Lower lobe of right lung (tissue), 2 donors: ENCODE measurements at regions not wholly inside any gene's neighbourhood (a gene's known extent, or its start where the extent isn't known, plus 50 kb on each side); places are given as distances from the start of the nearest gene placed in this dataset.
A peak's percentile ranks its signal among the peaks of the same experiment; 100 is the strongest.

ENCODE experiments used
- ATAC-seq, 2 donors: fragments of 200-7000 bp; cut with Tn5 transposase; one replicate each; pipeline ENCODE4 v1.9.1; 2020 to 2022; ENCODE audit warnings: mild to moderate bottlenecking in 2 of 2, moderate library complexity in 2 of 2
- DNase-seq: peaks from one replicate; pipeline ENCODE4 v3.0.0-alpha.2; 2020
- H3K27ac ChIP-seq: fragments of 200-600 bp; one replicate; pipeline ENCODE4 v1.8.0; 2022
- H3K27me3 ChIP-seq: fragments of 200-600 bp; one replicate; pipeline ENCODE4 v1.8.0; 2022; ENCODE audit warnings: low read depth
- H3K36me3 ChIP-seq: fragments of 200-600 bp; one replicate; pipeline ENCODE4 v1.8.0; 2022; ENCODE audit warnings: mild to moderate bottlenecking
- H3K4me1 ChIP-seq: fragments of 200-600 bp; one replicate; pipeline ENCODE4 v1.8.0; 2022
- H3K4me3 ChIP-seq: fragments of 200-600 bp; one replicate; pipeline ENCODE4 v1.8.0; 2022; ENCODE audit warnings: mild to moderate bottlenecking
- H3K9me3 ChIP-seq: fragments of 200-600 bp; one replicate; pipeline ENCODE4 v1.8.0; 2022
- intact Hi-C: fragments of 100-400 bp; cut with DNase I; formaldehyde crosslinking; loops from one replicate; pipeline ENCODE4 v1.11.0; 2022
- TF ChIP-seq, protein P1 (sequence below): fragments of 200-600 bp; IDR thresholded peaks from one replicate; pipeline ENCODE4 v1.8.0; 2022; ENCODE audit warnings: antibody characterized with exemption, mild to moderate bottlenecking
- donor health status: DM: no; HTN: yes; CAD: no; lungs with severe emphysema.

DNA sequence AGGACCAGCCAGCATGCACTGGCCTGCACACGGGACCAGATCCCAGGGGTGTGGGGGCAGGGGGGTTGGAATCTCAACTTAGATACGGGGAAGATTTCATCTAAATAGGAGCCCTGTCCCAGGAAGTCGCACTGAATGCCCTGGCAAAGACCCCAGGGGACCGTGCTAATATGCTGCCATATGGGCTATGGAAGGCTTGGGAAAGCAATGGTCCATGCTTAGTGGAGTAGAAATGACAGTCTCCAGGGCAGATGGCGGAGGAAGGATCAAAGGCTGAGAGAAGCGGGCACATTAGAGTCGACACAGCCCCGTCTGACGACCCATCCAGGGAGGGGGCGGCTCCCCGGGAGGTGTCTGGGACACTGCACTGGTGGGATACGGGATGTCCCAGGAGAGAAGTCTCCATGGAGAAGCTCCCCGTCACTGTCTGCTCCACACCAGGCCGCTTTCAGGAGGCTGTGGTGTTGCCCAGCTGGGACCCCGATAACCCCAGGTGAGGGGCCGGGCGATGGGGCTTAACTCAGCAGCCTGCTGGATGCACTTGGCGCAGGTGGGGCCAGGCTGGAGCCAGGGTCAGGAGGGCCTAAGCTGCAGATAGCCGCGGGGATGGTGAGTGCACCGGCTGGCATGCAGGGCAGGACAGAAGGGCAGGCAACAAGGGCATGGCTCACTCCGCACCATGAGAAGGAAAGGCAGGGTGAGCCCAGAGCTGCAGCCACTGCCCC, 377.7 kb upstream of the IRX1 start:
- H3K27me3 ChIP-seq, result no peaks in the 10 kb centered on the region
- no peaks in the 10 kb centered on the region for H3K36me3 ChIP-seq
- H3K4me1 ChIP-seq, result no peaks in the 10 kb centered on the region
- no peak for DNase-seq
- no peak overlapping the region for H3K4me3 ChIP-seq
- intact Hi-C loops, result no loop called here
- TF ChIP-seq, protein P1, sequence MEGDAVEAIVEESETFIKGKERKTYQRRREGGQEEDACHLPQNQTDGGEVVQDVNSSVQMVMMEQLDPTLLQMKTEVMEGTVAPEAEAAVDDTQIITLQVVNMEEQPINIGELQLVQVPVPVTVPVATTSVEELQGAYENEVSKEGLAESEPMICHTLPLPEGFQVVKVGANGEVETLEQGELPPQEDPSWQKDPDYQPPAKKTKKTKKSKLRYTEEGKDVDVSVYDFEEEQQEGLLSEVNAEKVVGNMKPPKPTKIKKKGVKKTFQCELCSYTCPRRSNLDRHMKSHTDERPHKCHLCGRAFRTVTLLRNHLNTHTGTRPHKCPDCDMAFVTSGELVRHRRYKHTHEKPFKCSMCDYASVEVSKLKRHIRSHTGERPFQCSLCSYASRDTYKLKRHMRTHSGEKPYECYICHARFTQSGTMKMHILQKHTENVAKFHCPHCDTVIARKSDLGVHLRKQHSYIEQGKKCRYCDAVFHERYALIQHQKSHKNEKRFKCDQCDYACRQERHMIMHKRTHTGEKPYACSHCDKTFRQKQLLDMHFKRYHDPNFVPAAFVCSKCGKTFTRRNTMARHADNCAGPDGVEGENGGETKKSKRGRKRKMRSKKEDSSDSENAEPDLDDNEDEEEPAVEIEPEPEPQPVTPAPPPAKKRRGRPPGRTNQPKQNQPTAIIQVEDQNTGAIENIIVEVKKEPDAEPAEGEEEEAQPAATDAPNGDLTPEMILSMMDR, result no peak
- no peak overlapping the region for H3K27ac ChIP-seq
- ATAC-seq, result peak in 1 of 2 donors; percentile 15
- no peaks in the 10 kb centered on the region for H3K9me3 ChIP-seq

GRCh38 chr5:3217114-3217513, 378.5 kb upstream of the IRX1 start:
- intact Hi-C loops, result no loop called here
- H3K27me3 ChIP-seq, result no peaks in the 10 kb centered on the region
- H3K4me1 ChIP-seq, result no peaks in the 10 kb centered on the region
- no peaks in the 10 kb centered on the region for H3K9me3 ChIP-seq
- no peak for DNase-seq
- TF ChIP-seq, protein P1, result no peak
- H3K36me3 ChIP-seq, result no peaks in the 10 kb centered on the region
- no peak overlapping the region for H3K27ac ChIP-seq
- no peak overlapping the region for H3K4me3 ChIP-seq
- ATAC-seq, result no peak

DNA sequence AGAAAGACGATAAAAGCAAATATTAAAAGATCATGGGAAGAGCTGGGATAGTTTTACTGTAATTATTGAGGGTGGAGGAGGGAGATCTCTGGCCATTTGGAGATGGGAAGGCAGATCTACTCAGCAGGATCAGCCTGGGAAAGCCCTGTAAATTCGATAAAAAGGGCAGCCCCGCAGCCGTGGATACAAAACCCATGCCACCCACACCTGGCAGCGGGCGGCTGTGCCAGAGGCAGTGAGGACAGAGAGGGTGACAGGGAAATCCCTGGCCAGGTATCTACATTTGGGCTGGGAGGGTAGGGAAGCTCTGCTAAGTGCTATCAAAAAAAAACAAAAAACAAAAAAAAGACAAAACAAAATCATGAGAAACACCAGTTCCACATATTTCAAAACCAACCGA, 379.2 kb upstream of the IRX1 start:
- no peak overlapping the region for H3K4me3 ChIP-seq
- H3K9me3 ChIP-seq, result no peaks in the 10 kb centered on the region
- no peaks in the 10 kb centered on the region for H3K4me1 ChIP-seq
- H3K27me3 ChIP-seq, result no peaks in the 10 kb centered on the region
- intact Hi-C loops, result no loop called here
- DNase-seq (no peak), ATAC-seq (no peak)
- TF ChIP-seq, protein P1, result no peak
- no peak overlapping the region for H3K27ac ChIP-seq
- no peaks in the 10 kb centered on the region for H3K36me3 ChIP-seq

GRCh38 chr5:3214838-3215374, 380.7 kb upstream of the IRX1 start:
- H3K36me3 ChIP-seq, result no peaks in the 10 kb centered on the region
- H3K27ac ChIP-seq, result no peak overlapping the region
- no peak overlapping the region for H3K4me3 ChIP-seq
- no peaks in the 10 kb centered on the region for H3K9me3 ChIP-seq
- H3K4me1 ChIP-seq, result no peaks in the 10 kb centered on the region
- ATAC-seq (no peak), DNase-seq (no peak)
- H3K27me3 ChIP-seq, result no peaks in the 10 kb centered on the region
- TF ChIP-seq, protein P1, result no peak
- intact Hi-C loops, result no loop called here

DNA sequence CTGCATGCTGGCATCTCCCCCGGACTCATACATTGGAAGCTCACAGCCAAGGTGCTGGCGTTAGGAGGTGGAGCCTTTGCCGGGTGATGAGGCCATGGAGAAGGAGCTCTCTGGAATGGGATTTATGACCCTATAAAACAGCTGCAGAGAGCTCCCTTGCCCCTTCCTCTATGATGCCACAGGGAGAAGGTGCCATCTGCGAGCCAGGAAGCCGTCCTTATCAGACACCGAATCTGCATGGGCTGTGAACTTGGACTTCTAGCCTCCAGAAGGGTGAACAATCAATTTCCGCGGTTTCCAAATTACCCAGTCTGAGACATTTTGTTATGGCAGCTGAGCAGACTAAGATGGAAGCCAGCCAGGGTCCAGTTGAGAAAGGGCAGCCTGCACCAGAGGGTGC, 381.2 kb upstream of the IRX1 start:
- Histone ChIP-seq H3K27ac (no peak overlapping the region), H3K4me3 (no peak overlapping the region), H3K27me3 (no peaks in the 10 kb centered on the region), H3K4me1 (no peaks in the 10 kb centered on the region), H3K36me3 (no peaks in the 10 kb centered on the region), H3K9me3 (no peaks in the 10 kb centered on the region)
- TF ChIP-seq, protein P1, result no peak
- intact Hi-C loops, result no loop called here
- DNase-seq, result no peak
- no peak for ATAC-seq
